Colonic mucosa (tissue), 4 donors: ENCODE measurements at regions not wholly inside any gene's neighbourhood (a gene's known extent, or its start where the extent isn't known, plus 50 kb on each side); places are given as distances from the start of the nearest gene placed in this dataset.

Experiments
- DNase-seq: peaks from one replicate; pipeline ENCODE4 v3.0.0-alpha.2; 2020
- H3K27ac ChIP-seq: fragments of 200-600 bp; one replicate; pipeline ENCODE4 v1.8.0; 2021
- H3K27me3 ChIP-seq: fragments of 200-600 bp; one replicate; pipeline ENCODE4 v1.8.0; 2021
- H3K36me3 ChIP-seq: fragments of 200-600 bp; one replicate; pipeline ENCODE4 v1.8.0; 2021
- H3K4me1 ChIP-seq: fragments of 200-600 bp; one replicate; pipeline ENCODE4 v1.8.0; 2021; ENCODE audit warnings: mild to moderate bottlenecking
- H3K4me3 ChIP-seq: fragments of 200-600 bp; one replicate; pipeline ENCODE4 v1.8.0; 2021
- H3K9ac ChIP-seq, 2 donors: one replicate each; pipeline ENCODE4 v1.7.0; 2013; ENCODE audit warnings: control low read depth in 2 of 2, low read depth in 2 of 2, low read length in 2 of 2
- H3K9me3 ChIP-seq: fragments of 200-600 bp; one replicate; pipeline ENCODE4 v1.8.0; 2021
- CTCF ChIP-seq: fragments of 200-600 bp; IDR thresholded peaks from one replicate; pipeline ENCODE4 v1.8.0; 2022; ENCODE audit warnings: antibody characterized with exemption, mild to moderate bottlenecking
- intact Hi-C: fragments of 100-400 bp; cut with DNase I; formaldehyde crosslinking; loops from one replicate; pipeline ENCODE4 v1.14.1; 2022
- donor health status: healthy.
- donor health status: DM: no; HTN: no; CAD: no.
- donor health status: DM: no; HTN: no; CAD: no.

- no peak overlapping the region for H3K4me3 ChIP-seq
- H3K9me3 ChIP-seq: no peaks in the 10 kb centered on the region
- no peaks in the 10 kb centered on the region for H3K27me3 ChIP-seq
- H3K27ac ChIP-seq: no peak overlapping the region
- TF ChIP-seq CTCF: no peak
- H3K36me3 ChIP-seq: no peaks in the 10 kb centered on the region
- H3K4me1 ChIP-seq: no peaks in the 10 kb centered on the region
- no peak overlapping the region for H3K9ac ChIP-seq
- DNase-seq: no peak
- intact Hi-C loops: no loop called here
Measured at GRCh38 chr7:21367081-21367480, 60.8 kb upstream of the SP4 start.

- intact Hi-C loops: no loop called here
- no peak for TF ChIP-seq CTCF
Measured at GRCh38 chr7:21367537-21367936, 60.3 kb upstream of the SP4 start.

GRCh38 chr7:21368317-21368716, 59.6 kb upstream of the SP4 start:
- no peak overlapping the region for H3K27ac ChIP-seq
- H3K36me3 ChIP-seq: no peaks in the 10 kb centered on the region
- no peaks in the 10 kb centered on the region for H3K27me3 ChIP-seq
- no peak for DNase-seq
- no peak overlapping the region for H3K9ac ChIP-seq
- H3K9me3 ChIP-seq: no peaks in the 10 kb centered on the region
- intact Hi-C loops: no loop called here
- no peak overlapping the region for H3K4me3 ChIP-seq
- no peaks in the 10 kb centered on the region for H3K4me1 ChIP-seq
- TF ChIP-seq CTCF: no peak

More at GRCh38 chr7:21367537-21367936, 60.3 kb upstream of the SP4 start:
- Histone ChIP-seq H3K36me3 (no peaks in the 10 kb centered on the region), H3K4me3 (no peak overlapping the region), H3K9me3 (no peaks in the 10 kb centered on the region), H3K4me1 (no peaks in the 10 kb centered on the region), H3K27ac (no peak overlapping the region), H3K27me3 (no peaks in the 10 kb centered on the region), H3K9ac (no peak overlapping the region)
- DNase-seq: no peak

DNA sequence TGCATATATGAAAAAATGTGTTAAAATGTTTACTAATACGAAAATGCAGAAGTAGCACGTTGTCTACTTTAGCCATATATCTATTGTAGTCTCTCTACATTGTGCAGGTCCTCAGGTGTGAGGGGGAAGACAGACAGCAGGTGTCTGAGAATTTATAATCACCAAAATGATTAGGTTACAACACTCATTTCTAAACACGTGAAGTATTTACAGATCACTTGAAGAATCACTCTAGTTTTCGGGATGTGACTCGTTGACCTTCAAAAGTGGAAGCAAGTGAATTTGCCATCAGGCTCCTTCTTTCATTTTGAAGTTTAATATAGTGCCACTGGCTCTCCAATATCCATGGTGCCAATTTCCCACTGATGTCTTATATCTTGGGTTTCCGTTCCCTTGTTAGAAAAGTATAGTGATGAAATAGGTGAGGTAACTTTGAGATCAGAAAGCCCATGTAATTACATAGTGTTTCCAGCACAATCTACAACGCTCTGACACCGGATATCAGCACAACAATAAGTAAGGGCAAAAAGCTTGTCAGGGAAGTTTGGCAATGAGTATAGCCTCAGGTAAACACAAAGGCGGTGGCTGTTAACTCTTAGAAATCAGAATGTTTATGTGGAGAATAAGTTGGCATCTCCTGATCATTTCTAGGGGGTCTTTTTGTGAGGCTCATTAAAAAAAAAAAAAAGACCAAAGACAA, 57.5 kb upstream of the SP4 start:
- no peak for DNase-seq
- Histone ChIP-seq H3K9me3 (no peaks in the 10 kb centered on the region), H3K36me3 (no peaks in the 10 kb centered on the region), H3K9ac (no peak overlapping the region), H3K27ac (no peak overlapping the region), H3K4me1 (no peaks in the 10 kb centered on the region), H3K4me3 (no peak overlapping the region), H3K27me3 (no peaks in the 10 kb centered on the region)
- no peak for TF ChIP-seq CTCF
- intact Hi-C loops: no loop called here

- intact Hi-C loops: no loop called here
- Histone ChIP-seq H3K9ac (no peak overlapping the region), H3K4me3 (no peak overlapping the region), H3K27me3 (no peaks in the 10 kb centered on the region), H3K36me3 (no peaks in the 10 kb centered on the region), H3K27ac (no peak overlapping the region), H3K9me3 (no peaks in the 10 kb centered on the region), H3K4me1 (no peaks in the 10 kb centered on the region)
- no peak for DNase-seq
- no peak for TF ChIP-seq CTCF
Measured at GRCh38 chr7:21371360-21371759, 56.5 kb upstream of the SP4 start.
